Stomach (tissue), 8 donors: ENCODE measurements at regions not wholly inside any gene's neighbourhood (a gene's known extent, or its start where the extent isn't known, plus 50 kb on each side); places are given as distances from the start of the nearest gene placed in this dataset.
A peak's percentile ranks its signal among the peaks of the same experiment; 100 is the strongest.

ENCODE experiments used
- DNase-seq, 2 donors: peaks; one replicate each; pipeline versions ENCODE4 v3.0.0 to v3.0.0-alpha.2; 2013 to 2019
- H3K27ac ChIP-seq, 5 donors: fragments of 200-600 bp in 4 of 5; sonication (generic) in 4 of 5; one replicate each; pipeline ENCODE4 v1.5.1; 2013 to 2019; ENCODE audit warnings: mild to moderate bottlenecking in 1 of 5, moderate library complexity in 1 of 5
- H3K27me3 ChIP-seq, 3 donors: fragments of 200-600 bp; sonication (generic); one replicate each; pipeline ENCODE4 v1.5.1; 2017 to 2019; ENCODE audit warnings: mixed run types in 1 of 3
- H3K36me3 ChIP-seq, 4 donors: fragments of 200-600 bp; sonication (generic); 1 replicate in 3 of 4; 2 replicates in 1 of 4; pipeline ENCODE4 v1.5.1; 2016 to 2019
- H3K4me1 ChIP-seq, 4 donors: fragments of 200-600 bp; sonication (generic); one replicate each; pipeline ENCODE4 v1.5.1; 2016 to 2019
- H3K4me3 ChIP-seq, 4 donors: fragments of 200-600 bp; sonication (generic) in 3 of 4; one replicate each; pipeline ENCODE4 v1.5.1; 2016 to 2019; ENCODE audit warnings: mild to moderate bottlenecking in 1 of 4
- H3K9me3 ChIP-seq, 4 donors: fragments of 200-600 bp; sonication (generic); one replicate each; pipeline ENCODE4 v1.5.1; 2016 to 2019
- EP300 ChIP-seq: sonication (generic); formaldehyde crosslinking; IDR thresholded peaks from one replicate; pipeline ENCODE4 v1.6.1; 2017; ENCODE audit warnings: antibody characterized with exemption
- POLR2A ChIP-seq, 4 donors: fragments of 450-650 bp; IDR thresholded peaks; one replicate each; pipeline ENCODE4 v1.6.1; 2016; ENCODE audit warnings: antibody characterized with exemption in 4 of 4, control low read depth in 2 of 4, mild to moderate bottlenecking in 1 of 4, moderate library complexity in 1 of 4
- POLR2AphosphoS5 ChIP-seq, 3 donors: sonication (generic); formaldehyde crosslinking; IDR thresholded peaks; one replicate each; pipeline ENCODE4 v1.6.1; 2016; ENCODE audit warnings: antibody characterized with exemption in 3 of 3
- WGBS, 5 donors: extraction: QIAGEN DNeasy Blood & Tissue Kit in 3 of 5; methylation state at CpG; one replicate each; pipeline versions ENCODE4 v1.1.5 to v1.1.7; 2013 to 2018; 5-methylcytosine and 5-hydroxymethylcytosine counted together
- intact Hi-C: fragments of 100-400 bp; cut with DNase I; formaldehyde crosslinking; loops from one replicate; pipeline ENCODE4 v1.15.1; 2023; ENCODE audit warnings: low total_unique reads
- TF ChIP-seq, protein P1 (sequence below), 7 experiments: fragments of 450-650 bp in 4 of 7; fragments of 200-600 bp in 3 of 7; sonication (generic) in 3 of 7; IDR thresholded peaks; one replicate each; pipeline ENCODE4 v1.5.1; 2016 to 2019; ENCODE audit warnings: antibody characterized with exemption in 7 of 7, control low read depth in 2 of 7, mild to moderate bottlenecking in 1 of 7
- donor health status: healthy with polysubstance abuse.
- donor health status: Bipolar disorder and iron deficiency.
- donor health status: healthy.

DNA sequence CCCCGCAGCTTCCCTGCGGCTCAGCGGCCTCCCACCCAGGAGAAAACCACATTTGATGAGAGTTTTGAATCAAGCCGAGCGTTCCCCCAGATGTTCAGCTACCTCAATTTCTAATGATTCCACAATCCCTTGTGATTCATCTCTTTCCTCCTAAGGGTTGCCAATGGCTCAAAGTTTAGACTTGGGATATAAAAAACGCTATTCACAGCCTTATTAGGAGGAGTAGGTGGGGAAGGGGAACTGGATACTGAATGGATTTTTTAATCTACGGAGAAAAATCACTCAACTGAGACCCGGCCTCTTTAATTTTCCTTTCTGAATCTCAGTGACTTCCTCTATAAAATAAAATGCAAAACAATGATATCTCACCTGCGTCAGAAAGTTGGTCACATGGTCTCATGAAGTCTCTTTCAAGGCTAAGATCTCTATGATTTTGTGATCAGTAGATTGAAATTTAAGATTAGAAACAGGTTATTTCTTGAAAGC lies 192.6 kb upstream of the TCF4 start:
- peaks cover 0 to 37% (median 13%) of the 10 kb centered on the region in 3 donors for H3K27me3 ChIP-seq
- H3K36me3 ChIP-seq = no peaks in the 10 kb centered on the region
- H3K9me3 ChIP-seq = no peaks in the 10 kb centered on the region
- intact Hi-C loops = no loop called here
- peak overlapping the region; percentile 16 to 72 (median 58) for H3K27ac ChIP-seq
- no peak for DNase-seq
- TF ChIP-seq EP300 (no peak), POLR2AphosphoS5 (IDR thresholded peaks at IDR 0.05) (no peak), POLR2A (IDR thresholded peaks at IDR 0.05) (no peak)
- TF ChIP-seq, protein P1, sequence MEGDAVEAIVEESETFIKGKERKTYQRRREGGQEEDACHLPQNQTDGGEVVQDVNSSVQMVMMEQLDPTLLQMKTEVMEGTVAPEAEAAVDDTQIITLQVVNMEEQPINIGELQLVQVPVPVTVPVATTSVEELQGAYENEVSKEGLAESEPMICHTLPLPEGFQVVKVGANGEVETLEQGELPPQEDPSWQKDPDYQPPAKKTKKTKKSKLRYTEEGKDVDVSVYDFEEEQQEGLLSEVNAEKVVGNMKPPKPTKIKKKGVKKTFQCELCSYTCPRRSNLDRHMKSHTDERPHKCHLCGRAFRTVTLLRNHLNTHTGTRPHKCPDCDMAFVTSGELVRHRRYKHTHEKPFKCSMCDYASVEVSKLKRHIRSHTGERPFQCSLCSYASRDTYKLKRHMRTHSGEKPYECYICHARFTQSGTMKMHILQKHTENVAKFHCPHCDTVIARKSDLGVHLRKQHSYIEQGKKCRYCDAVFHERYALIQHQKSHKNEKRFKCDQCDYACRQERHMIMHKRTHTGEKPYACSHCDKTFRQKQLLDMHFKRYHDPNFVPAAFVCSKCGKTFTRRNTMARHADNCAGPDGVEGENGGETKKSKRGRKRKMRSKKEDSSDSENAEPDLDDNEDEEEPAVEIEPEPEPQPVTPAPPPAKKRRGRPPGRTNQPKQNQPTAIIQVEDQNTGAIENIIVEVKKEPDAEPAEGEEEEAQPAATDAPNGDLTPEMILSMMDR (IDR thresholded peaks at IDR 0.05) = no peak
- peak overlapping the region; percentile 49 to 61 (median 53) for H3K4me3 ChIP-seq
- peaks cover 0 to 13% (median 10%) of the 10 kb centered on the region in 4 donors for H3K4me1 ChIP-seq
- 25 to 35% (median 29%) methylated on average over 9 of the region's 9 CpGs for WGBS, 5 donors

DNA sequence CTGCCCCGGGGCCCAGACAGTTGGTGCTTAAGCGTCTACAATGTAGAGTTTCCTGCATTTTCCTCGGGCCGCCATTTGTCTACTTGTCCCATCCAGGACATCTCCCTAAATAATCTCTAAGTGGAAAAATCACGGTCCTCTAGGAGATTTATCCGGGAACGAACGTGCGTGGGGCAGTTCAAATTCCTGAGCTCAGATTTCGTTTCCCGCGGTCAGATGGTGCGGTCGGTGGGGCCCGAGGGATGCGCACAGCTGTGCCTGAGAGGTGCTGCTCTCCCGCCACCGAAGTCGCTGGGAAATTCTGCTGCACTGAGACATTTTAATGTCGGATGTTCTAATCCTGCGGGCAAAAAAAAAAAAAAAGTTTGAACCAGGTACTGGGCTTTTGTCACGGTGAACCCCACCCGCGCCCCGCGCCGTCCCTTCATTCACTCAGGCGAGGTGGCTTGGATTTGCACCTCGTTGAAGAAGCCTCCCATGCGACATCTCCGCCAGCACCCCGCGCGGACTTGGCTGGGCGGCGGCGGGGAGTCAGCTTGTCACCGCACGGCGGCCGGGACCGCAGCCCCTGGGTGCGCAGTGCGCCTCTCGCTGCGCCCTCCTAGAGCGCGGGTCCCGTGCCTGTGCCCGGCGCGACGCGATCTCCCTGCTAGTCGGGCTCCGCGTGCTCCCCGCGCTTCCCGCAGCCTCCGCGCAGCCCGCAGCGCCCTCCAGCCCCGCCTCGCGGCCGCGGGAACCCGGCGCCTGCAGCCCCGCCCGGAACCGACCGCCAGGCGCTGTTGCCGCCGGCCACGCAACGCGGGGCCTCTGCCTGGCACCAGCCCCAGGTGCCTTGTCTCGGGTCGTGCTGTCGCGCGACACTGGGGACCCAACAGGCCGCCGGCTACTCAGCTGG lies 191.9 kb upstream of the TCF4 start:
- H3K4me1 ChIP-seq = peaks cover 0 to 13% (median 10%) of the 10 kb centered on the region in 4 donors
- no peaks in the 10 kb centered on the region for H3K36me3 ChIP-seq
- peaks cover 0 to 40% (median 13%) of the 10 kb centered on the region in 3 donors for H3K27me3 ChIP-seq
- peak overlapping the region; percentile 16 to 72 (median 58) for H3K27ac ChIP-seq
- 2 to 6% (median 4%) methylated on average over 35 to 88 of the region's 88 CpGs for WGBS, 5 donors
- TF ChIP-seq, protein P1 (IDR thresholded peaks at IDR 0.05) = peak in 1 of 7 experiments; percentile 14
- TF ChIP-seq POLR2AphosphoS5 (IDR thresholded peaks at IDR 0.05) = no peak
- H3K9me3 ChIP-seq = no peaks in the 10 kb centered on the region
- H3K4me3 ChIP-seq = peak overlapping the region; percentile 49 to 61 (median 53)
- DNase-seq = peak in 1 of 2 donors; percentile 79
- intact Hi-C loops = no loop called here

DNA sequence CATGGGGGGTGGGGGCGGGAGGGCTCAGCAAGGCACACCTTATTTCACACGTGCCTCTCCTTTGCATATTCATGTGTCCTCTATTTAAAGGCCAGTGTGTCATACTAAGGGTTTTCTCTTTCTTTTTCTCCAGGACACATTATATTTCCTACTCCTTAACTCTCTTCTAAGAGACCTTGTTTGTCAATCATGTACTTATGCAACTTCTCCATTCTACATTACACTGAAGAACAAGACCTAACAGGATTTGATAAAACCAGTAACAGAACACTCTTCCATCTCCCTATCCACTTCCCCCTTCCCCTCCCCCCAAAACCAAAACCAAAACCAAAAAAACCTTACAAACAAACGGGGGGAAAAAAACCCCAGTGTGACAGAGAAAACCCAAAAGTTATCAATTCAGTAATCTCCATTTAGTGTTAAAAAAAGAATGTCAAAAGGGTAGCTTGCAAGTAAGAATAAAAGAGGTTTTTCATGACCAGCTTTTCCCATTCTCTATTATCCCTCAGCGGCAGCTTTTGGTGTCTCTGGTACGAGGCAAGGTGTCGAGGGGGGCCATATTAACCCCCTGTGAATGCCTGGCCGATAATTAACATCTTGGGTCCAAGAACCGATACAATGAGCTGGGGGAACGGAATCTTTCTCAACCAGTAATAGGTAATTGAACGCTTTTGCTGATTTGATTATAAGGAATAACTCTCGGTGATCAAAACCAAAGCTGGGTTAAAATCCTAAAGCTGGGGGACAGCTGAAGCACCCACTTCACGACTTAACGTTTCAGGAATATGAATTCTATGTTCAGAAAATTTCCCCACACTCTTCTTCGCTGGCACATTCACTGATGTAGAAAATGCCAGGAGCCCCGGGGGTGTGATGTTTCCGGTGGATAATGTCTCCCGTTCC lies 191.0 kb upstream of the TCF4 start:
- WGBS, 5 donors = 18 to 30% (median 20%) methylated on average over 17 of the region's 17 CpGs
- intact Hi-C loops = no loop called here
- peak overlapping the region; percentile 49 to 61 (median 53) for H3K4me3 ChIP-seq
- TF ChIP-seq POLR2A (IDR thresholded peaks at IDR 0.05) = no peak
- TF ChIP-seq, protein P1 (IDR thresholded peaks at IDR 0.05) = no peak
- no peak for TF ChIP-seq POLR2AphosphoS5 (IDR thresholded peaks at IDR 0.05)
- no peak for TF ChIP-seq EP300
- H3K4me1 ChIP-seq = peaks cover 0 to 13% (median 10%) of the 10 kb centered on the region in 4 donors
- peaks cover 0 to 40% (median 13%) of the 10 kb centered on the region in 3 donors for H3K27me3 ChIP-seq
- peak in 1 of 2 donors; percentile 30 for DNase-seq
- H3K36me3 ChIP-seq = no peaks in the 10 kb centered on the region
- peak overlapping the region in 4 of 5 donors; percentile 21 to 72 (median 62) for H3K27ac ChIP-seq
- H3K9me3 ChIP-seq = no peaks in the 10 kb centered on the region
